Natural killer cell (primary cell): ENCODE measurements at regions not wholly inside any gene's neighbourhood (a gene's known extent, or its start where the extent isn't known, plus 50 kb on each side); places are given as distances from the start of the nearest gene placed in this dataset.

Experiments used
- ATAC-seq, 3 donors: fragments of 150-1000 bp in 2 of 3; fragments of 200-7000 bp in 1 of 3; cut with Tn5 transposase; 1 replicate in 1 of 3; 2 replicates in 2 of 3; pipeline ENCODE4 v1.10.0; 2021; ENCODE audit warnings: mild to moderate bottlenecking in 2 of 3, moderate library complexity in 2 of 3
- DNase-seq, 2 donors: peaks; one replicate each; pipeline versions ENCODE4 v3.0.0 to v3.0.0-alpha.2; 2013 to 2021; ENCODE audit warnings: mixed read lengths in 1 of 2
- H3K27ac ChIP-seq: one replicate; pipeline ENCODE4 v1.5.1; 2013; ENCODE audit warnings: mild to moderate bottlenecking, low read length
- H3K27me3 ChIP-seq: one replicate; pipeline ENCODE4 v1.6.1; 2013; ENCODE audit warnings: low read length; ENCODE audit not compliant: control insufficient read depth, insufficient read depth
- H3K36me3 ChIP-seq: one replicate; pipeline ENCODE4 v1.6.1; 2013; ENCODE audit warnings: low read length; ENCODE audit not compliant: control insufficient read depth, insufficient read depth
- H3K4me1 ChIP-seq: one replicate; pipeline ENCODE4 v1.6.1; 2013; ENCODE audit warnings: low read length; ENCODE audit not compliant: control insufficient read depth, insufficient read depth
- H3K4me3 ChIP-seq: one replicate; pipeline ENCODE4 v1.5.1; 2013; ENCODE audit warnings: low read length
- H3K9me3 ChIP-seq: one replicate; pipeline ENCODE4 v1.6.1; 2013; ENCODE audit warnings: low read length; ENCODE audit not compliant: control insufficient read depth, insufficient read depth
- H3K27ac Mint-ChIP-seq, 2 donors: one replicate each; pipeline ENCODE4 v1.8.0; 2022; ENCODE audit warnings: mild to moderate bottlenecking in 2 of 2, mixed read lengths in 2 of 2, moderate library complexity in 1 of 2
- H3K27me3 Mint-ChIP-seq, 2 donors: one replicate each; pipeline ENCODE4 v1.8.0; 2022; ENCODE audit warnings: low read depth in 2 of 2, mixed read lengths in 2 of 2
- H3K36me3 Mint-ChIP-seq: one replicate; pipeline ENCODE4 v1.8.0; 2022; ENCODE audit warnings: mixed read lengths
- H3K4me1 Mint-ChIP-seq, 2 donors: one replicate each; pipeline ENCODE4 v1.8.0; 2022; ENCODE audit warnings: mixed read lengths in 2 of 2
- H3K4me3 Mint-ChIP-seq: one replicate; pipeline ENCODE4 v1.8.0; 2022; ENCODE audit warnings: mild to moderate bottlenecking, moderate library complexity, mixed read lengths
- H3K9me3 Mint-ChIP-seq, 2 donors: one replicate each; pipeline ENCODE4 v1.8.0; 2022; ENCODE audit warnings: mixed read lengths in 2 of 2
- WGBS: methylation state at CpG from one replicate; pipeline ENCODE4 v1.1.7; 2013; ENCODE audit warnings: missing lambda C conversion rate; ENCODE audit not compliant: insufficient coverage; 5-methylcytosine and 5-hydroxymethylcytosine counted together
- intact Hi-C: fragments of 100-400 bp; cut with micrococcal nuclease; formaldehyde crosslinking; loops from one replicate; pipeline ENCODE4 v1.14.2; 2022
- TF ChIP-seq, protein P1 (sequence below): fragments of 200-600 bp; IDR thresholded peaks from one replicate; pipeline ENCODE4 v1.8.0; 2022; ENCODE audit warnings: antibody characterized with exemption

- ATAC-seq, result no peak
Measured at GRCh38 chr6:94362061-94362864, 942.9 kb upstream of the EPHA7 start.

DNA sequence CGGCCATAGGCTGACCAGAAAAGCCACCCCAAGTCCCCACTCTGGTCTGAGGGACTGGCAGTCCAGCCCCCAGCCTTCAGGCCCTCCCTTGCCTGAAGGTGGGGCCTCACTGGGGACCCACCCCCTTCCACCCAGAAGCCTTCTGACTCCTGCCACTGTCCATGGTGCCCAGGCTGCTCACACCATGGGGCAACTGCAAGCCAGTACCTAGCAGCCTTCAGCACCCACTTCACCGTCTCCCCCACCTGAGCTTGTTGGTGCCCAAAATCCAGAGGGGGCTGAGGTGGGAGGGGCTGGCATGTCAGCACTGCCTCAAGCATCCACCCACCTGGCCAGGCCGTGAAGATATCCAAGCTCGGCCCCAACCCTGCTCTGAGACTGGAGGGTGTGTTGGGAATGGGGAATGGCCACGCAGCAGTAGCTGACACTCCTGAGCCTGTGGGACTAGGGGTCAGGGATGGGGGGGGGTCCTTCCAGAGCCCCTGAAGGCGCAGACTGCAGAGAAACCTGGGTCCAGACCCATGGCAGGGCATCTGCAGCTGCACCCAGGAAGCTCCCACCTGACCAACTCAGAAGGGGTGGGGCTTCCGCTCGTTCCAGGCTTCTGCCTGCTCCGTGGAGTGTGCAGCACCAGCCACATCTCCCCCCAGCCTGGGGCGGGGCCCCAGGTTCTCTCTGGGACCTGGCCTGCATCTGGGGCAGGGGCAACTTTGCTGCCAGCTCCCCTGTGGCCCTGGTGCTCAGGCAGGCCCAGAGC lies 942.1 kb upstream of the EPHA7 start:
- 88% methylated on average over 9 of the region's 10 CpGs for WGBS
- no peak overlapping the region for H3K27ac ChIP-seq
- DNase-seq, result no peak
- Mint-ChIP-seq H3K9me3 (peaks cover 15 to 17% of the 10 kb centered on the region in 2 donors), H3K36me3 (peaks cover 8% of the 10 kb centered on the region), H3K4me3 (no peak overlapping the region), H3K27me3 (no peaks in the 10 kb centered on the region), H3K27ac (no peak overlapping the region), H3K4me1 (no peaks in the 10 kb centered on the region)
- H3K4me3 ChIP-seq, result no peak overlapping the region
- intact Hi-C loops, result no loop called here
- H3K27me3 ChIP-seq, result no peaks in the 10 kb centered on the region
- ATAC-seq, result no peak
- no peaks in the 10 kb centered on the region for H3K36me3 ChIP-seq
- no peaks in the 10 kb centered on the region for H3K4me1 ChIP-seq
- H3K9me3 ChIP-seq, result peaks cover 17% of the 10 kb centered on the region
- TF ChIP-seq, protein P1, sequence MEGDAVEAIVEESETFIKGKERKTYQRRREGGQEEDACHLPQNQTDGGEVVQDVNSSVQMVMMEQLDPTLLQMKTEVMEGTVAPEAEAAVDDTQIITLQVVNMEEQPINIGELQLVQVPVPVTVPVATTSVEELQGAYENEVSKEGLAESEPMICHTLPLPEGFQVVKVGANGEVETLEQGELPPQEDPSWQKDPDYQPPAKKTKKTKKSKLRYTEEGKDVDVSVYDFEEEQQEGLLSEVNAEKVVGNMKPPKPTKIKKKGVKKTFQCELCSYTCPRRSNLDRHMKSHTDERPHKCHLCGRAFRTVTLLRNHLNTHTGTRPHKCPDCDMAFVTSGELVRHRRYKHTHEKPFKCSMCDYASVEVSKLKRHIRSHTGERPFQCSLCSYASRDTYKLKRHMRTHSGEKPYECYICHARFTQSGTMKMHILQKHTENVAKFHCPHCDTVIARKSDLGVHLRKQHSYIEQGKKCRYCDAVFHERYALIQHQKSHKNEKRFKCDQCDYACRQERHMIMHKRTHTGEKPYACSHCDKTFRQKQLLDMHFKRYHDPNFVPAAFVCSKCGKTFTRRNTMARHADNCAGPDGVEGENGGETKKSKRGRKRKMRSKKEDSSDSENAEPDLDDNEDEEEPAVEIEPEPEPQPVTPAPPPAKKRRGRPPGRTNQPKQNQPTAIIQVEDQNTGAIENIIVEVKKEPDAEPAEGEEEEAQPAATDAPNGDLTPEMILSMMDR, result no peak

More at GRCh38 chr6:94362061-94362864, 942.9 kb upstream of the EPHA7 start:
- Histone ChIP-seq H3K27ac (no peak overlapping the region), H3K4me1 (no peaks in the 10 kb centered on the region), H3K36me3 (no peaks in the 10 kb centered on the region), H3K9me3 (peaks cover 17% of the 10 kb centered on the region), H3K27me3 (no peaks in the 10 kb centered on the region), H3K4me3 (no peak overlapping the region)
- Mint-ChIP-seq H3K9me3 (peaks cover 15 to 17% of the 10 kb centered on the region in 2 donors), H3K27ac (no peak overlapping the region), H3K27me3 (no peaks in the 10 kb centered on the region), H3K36me3 (peaks cover 8% of the 10 kb centered on the region), H3K4me3 (no peak overlapping the region), H3K4me1 (no peaks in the 10 kb centered on the region)
- TF ChIP-seq, protein P1, result no peak
- DNase-seq, result no peak
- intact Hi-C loops, result no loop called here
- 93% methylated on average over 23 of the region's 26 CpGs for WGBS

DNA sequence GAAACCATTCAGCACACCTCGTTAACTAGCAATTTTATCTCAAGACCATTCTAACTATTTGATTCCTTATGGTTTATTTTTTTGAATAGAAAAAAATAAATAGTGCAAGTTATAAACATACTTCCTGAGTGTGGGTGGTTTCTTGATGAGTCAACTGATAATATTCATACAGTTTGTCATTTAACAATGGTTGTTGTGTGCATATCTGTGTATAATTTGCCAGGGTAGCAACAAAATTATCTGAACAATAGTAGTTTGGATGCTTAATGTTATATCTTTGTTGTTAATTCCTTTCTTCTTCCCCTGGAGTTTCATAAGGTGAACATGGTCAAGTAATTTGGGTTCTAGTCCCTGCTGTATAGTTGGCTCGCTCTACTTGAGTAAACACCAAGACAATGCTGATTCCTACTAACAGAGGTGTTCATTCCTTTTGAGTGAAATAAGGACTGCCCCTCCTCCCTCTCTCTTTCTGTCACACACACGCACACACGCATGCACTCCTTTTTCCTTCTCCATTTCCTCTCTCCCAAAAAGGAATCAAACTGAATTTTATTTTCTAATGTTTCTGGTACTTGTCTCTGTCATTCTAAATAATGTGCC lies 938.1 kb upstream of the EPHA7 start:
- H3K9me3 Mint-ChIP-seq, result peaks cover 6 to 8% of the 10 kb centered on the region in 2 donors
- TF ChIP-seq, protein P1, result no peak
- H3K9me3 ChIP-seq, result peaks cover 17% of the 10 kb centered on the region
- no peak overlapping the region for H3K27ac ChIP-seq
- no peaks in the 10 kb centered on the region for H3K4me1 ChIP-seq
- H3K4me3 ChIP-seq, result no peak overlapping the region
- H3K4me3 Mint-ChIP-seq, result no peak overlapping the region
- H3K27me3 ChIP-seq, result no peaks in the 10 kb centered on the region
- H3K27me3 Mint-ChIP-seq, result no peaks in the 10 kb centered on the region
- 85% methylated on average over 4 of the region's 4 CpGs for WGBS
- ATAC-seq (no peak), DNase-seq (no peak)
- H3K36me3 ChIP-seq, result no peaks in the 10 kb centered on the region
- no peaks in the 10 kb centered on the region for H3K36me3 Mint-ChIP-seq
- intact Hi-C loops, result no loop called here
- no peaks in the 10 kb centered on the region for H3K4me1 Mint-ChIP-seq
- H3K27ac Mint-ChIP-seq, result no peak overlapping the region
